Stimulated activated CD4-positive, alpha-beta T cell treated with anti-CD3 and anti-CD28 coated beads, Interleukin-1b, Interleukin-23, amount 100 ng/mL, for 48 hours (primary cell): ENCODE measurements at regions not wholly inside any gene's neighbourhood (a gene's known extent, or its start where the extent isn't known, plus 50 kb on each side); places are given as distances from the start of the nearest gene placed in this dataset.

Source experiments
- DNase-seq: peaks from one replicate; pipeline ENCODE4 v3.0.0-alpha.2; 2020

- no peak for DNase-seq
These were observed 58.6 kb downstream of the LIG4 start for GRCh38 chr13:108156749-108157148.

GRCh38 chr13:108155185-108156106 is 59.9 kb downstream of the LIG4 start:
- peak; percentile 47 for DNase-seq

GRCh38 chr13:108154421-108154858 is 60.9 kb downstream of the LIG4 start:
- no peak for DNase-seq

GRCh38 chr13:108146642-108147041 is 68.7 kb downstream of the LIG4 start:
- DNase-seq = no peak

- no peak for DNase-seq
These were observed 72.5 kb downstream of the LIG4 start for GRCh38 chr13:108142702-108143436.

- no peak for DNase-seq
These were observed 78.2 kb downstream of the LIG4 start for GRCh38 chr13:108137176-108137575.

GRCh38 chr13:108127406-108127805 is 87.9 kb downstream of the LIG4 start:
- DNase-seq = no peak

GRCh38 chr13:108126056-108126455 is 89.3 kb downstream of the LIG4 start:
- no peak for DNase-seq

- DNase-seq = no peak
These were observed 93.9 kb downstream of the LIG4 start for GRCh38 chr13:108121406-108121805.

GRCh38 chr13:108120856-108121255 is 94.5 kb downstream of the LIG4 start:
- DNase-seq = no peak

GRCh38 chr13:108120302-108120701 is 95.0 kb downstream of the LIG4 start:
- DNase-seq = no peak

GRCh38 chr13:108115738-108116137 is 99.6 kb downstream of the LIG4 start:
- DNase-seq = no peak

- DNase-seq = no peak
These were observed 101.9 kb downstream of the LIG4 start for GRCh38 chr13:108113407-108113806.

- no peak for DNase-seq
These were observed 110.6 kb downstream of the LIG4 start for GRCh38 chr13:108104736-108105135.

- no peak for DNase-seq
These were observed 112.6 kb downstream of the LIG4 start for GRCh38 chr13:108102771-108103170.

GRCh38 chr13:108096301-108096915 is 118.9 kb downstream of the LIG4 start:
- no peak for DNase-seq

- DNase-seq = no peak
These were observed 120.3 kb downstream of the LIG4 start for GRCh38 chr13:108095036-108095435.

GRCh38 chr13:108093616-108094015 is 121.7 kb downstream of the LIG4 start:
- DNase-seq = no peak

- DNase-seq = no peak
These were observed 127.5 kb downstream of the LIG4 start for GRCh38 chr13:108087810-108088209.

GRCh38 chr13:108086678-108087077 is 128.7 kb downstream of the LIG4 start:
- no peak for DNase-seq

- DNase-seq = no peak
These were observed 130.5 kb downstream of the LIG4 start for GRCh38 chr13:108084840-108085239.

GRCh38 chr13:108083056-108083455 is 132.3 kb downstream of the LIG4 start:
- no peak for DNase-seq

- DNase-seq = no peak
These were observed 132.9 kb downstream of the LIG4 start for GRCh38 chr13:108082481-108082880.

GRCh38 chr13:108077284-108077683 is 138.1 kb downstream of the LIG4 start:
- DNase-seq = no peak
